ENCODE measurements at regions not wholly inside any gene's neighbourhood (a gene's known extent, or its start where the extent isn't known, plus 50 kb on each side); places are given as distances from the start of the nearest gene placed in this dataset.
"Not testable (repeated sequence)": the region's sequence is repeated elsewhere in the genome, so short reads cannot be mapped to it uniquely, and the experiment has no call there.

DNA sequence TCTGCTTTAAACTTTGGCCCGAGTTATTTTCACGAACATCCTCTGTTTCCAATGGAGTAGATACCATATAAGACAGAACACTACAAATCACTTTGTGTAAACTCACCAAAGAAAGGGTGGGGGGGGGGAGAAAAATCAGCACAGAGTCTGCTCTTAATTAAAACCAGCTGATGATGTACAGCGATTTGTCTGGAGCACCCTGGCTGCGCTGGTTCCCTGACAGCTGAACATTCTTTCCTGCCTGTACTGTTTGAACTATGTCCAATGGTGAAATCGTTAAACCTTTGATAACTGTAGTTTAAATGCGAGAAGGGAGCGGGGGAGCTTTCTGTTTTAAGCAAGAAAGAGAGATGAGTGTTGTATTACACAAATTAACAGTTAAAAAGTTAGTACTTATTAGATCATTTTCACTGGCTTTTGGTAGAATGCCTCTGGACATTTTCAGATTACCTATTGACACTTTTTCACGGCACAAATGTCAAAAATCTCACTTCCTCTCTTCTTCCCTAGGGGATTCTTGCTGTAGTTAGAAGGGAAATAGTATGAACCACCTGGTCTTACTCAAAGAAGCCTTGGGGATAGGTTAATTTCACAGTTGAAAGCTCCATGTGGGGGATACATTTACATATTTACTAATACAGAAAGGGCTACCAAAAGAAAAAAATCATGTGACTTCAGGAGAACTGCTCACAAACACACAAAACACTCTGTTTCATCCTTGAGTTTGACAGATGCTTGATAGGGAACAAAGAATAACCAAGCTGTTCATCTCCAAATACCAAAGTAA is 140.2 kb upstream of the RUNX1 start:
- TF ChIP-seq, protein P1, sequence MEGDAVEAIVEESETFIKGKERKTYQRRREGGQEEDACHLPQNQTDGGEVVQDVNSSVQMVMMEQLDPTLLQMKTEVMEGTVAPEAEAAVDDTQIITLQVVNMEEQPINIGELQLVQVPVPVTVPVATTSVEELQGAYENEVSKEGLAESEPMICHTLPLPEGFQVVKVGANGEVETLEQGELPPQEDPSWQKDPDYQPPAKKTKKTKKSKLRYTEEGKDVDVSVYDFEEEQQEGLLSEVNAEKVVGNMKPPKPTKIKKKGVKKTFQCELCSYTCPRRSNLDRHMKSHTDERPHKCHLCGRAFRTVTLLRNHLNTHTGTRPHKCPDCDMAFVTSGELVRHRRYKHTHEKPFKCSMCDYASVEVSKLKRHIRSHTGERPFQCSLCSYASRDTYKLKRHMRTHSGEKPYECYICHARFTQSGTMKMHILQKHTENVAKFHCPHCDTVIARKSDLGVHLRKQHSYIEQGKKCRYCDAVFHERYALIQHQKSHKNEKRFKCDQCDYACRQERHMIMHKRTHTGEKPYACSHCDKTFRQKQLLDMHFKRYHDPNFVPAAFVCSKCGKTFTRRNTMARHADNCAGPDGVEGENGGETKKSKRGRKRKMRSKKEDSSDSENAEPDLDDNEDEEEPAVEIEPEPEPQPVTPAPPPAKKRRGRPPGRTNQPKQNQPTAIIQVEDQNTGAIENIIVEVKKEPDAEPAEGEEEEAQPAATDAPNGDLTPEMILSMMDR (IDR thresholded peaks at IDR 0.05; ENCODE audit: low read depth, low read length, poor library complexity, severe bottlenecking), result no peak
- TF ChIP-seq EZH2phosphoT487 (IDR thresholded peaks at IDR 0.05; ENCODE audit: borderline replicate concordance, low read length), result no peak
- H3K4me2 ChIP-seq (ENCODE audit: low read length), result peak overlapping the region; percentile 68
- H4K20me1 ChIP-seq (ENCODE audit: control insufficient read depth, insufficient read depth, low read depth, low read length), result no peaks in the 10 kb centered on the region
- no peaks in the 10 kb centered on the region for H3K36me3 ChIP-seq (ENCODE audit: control insufficient read depth, low read length)
- no peaks in the 10 kb centered on the region for H3K27me3 ChIP-seq (ENCODE audit: control insufficient read depth, low read length)
- H3K79me2 ChIP-seq (ENCODE audit: control insufficient read depth, low read length), result no peaks in the 10 kb centered on the region
- peak overlapping the region; percentile 57 for H3K4me3 ChIP-seq (ENCODE audit: low read length)
- no peaks in the 10 kb centered on the region for H3K9me2 ChIP-seq (replicated peaks; ENCODE audit: control insufficient read depth, low read length)
- H3K9me3 ChIP-seq (ENCODE audit: control insufficient read depth, insufficient read depth, low read length), result peaks cover 6% of the 10 kb centered on the region; the same call in 1 of the 2 replicates
- peaks cover 36% of the 10 kb centered on the region for H3K4me1 ChIP-seq (ENCODE audit: control insufficient read depth, low read length)
- H3K27ac ChIP-seq (ENCODE audit: low read depth, low read length), result peak overlapping the region; percentile 81
- peaks cover 4% of the 10 kb centered on the region for H3F3A ChIP-seq (ENCODE audit: control insufficient read depth, insufficient read depth)

GRCh38 chr21:35183389-35183788 is 134.3 kb upstream of the RUNX1 start:
- not testable (repeated sequence) for H3K79me2 ChIP-seq (ENCODE audit: control insufficient read depth, low read length); H4K20me1 ChIP-seq (ENCODE audit: control insufficient read depth, insufficient read depth, low read depth, low read length); H3K27me3 ChIP-seq (ENCODE audit: control insufficient read depth, low read length); H3K4me2 ChIP-seq (ENCODE audit: low read length); H3K27ac ChIP-seq (ENCODE audit: low read depth, low read length); H3K4me1 ChIP-seq (ENCODE audit: control insufficient read depth, low read length); H3K9me2 ChIP-seq (replicated peaks; ENCODE audit: control insufficient read depth, low read length); H3K9me3 ChIP-seq (ENCODE audit: control insufficient read depth, insufficient read depth, low read length); H3K36me3 ChIP-seq (ENCODE audit: control insufficient read depth, low read length); H3K4me3 ChIP-seq (ENCODE audit: low read length); H3F3A ChIP-seq (ENCODE audit: control insufficient read depth, insufficient read depth)

- Histone ChIP-seq H3K9me3 (ENCODE audit: control insufficient read depth, insufficient read depth, low read length) (peaks cover 2% of the 10 kb centered on the region; the same call in 1 of the 2 replicates), H3K4me1 (ENCODE audit: control insufficient read depth, low read length) (no peaks in the 10 kb centered on the region), H3K4me2 (ENCODE audit: low read length) (no peak overlapping the region), H3K4me3 (ENCODE audit: low read length) (no peak overlapping the region), H3K27ac (ENCODE audit: low read depth, low read length) (no peak overlapping the region), H3K36me3 (ENCODE audit: control insufficient read depth, low read length) (no peaks in the 10 kb centered on the region), H3K27me3 (ENCODE audit: control insufficient read depth, low read length) (no peaks in the 10 kb centered on the region), H3K9me2 (replicated peaks; ENCODE audit: control insufficient read depth, low read length) (no peaks in the 10 kb centered on the region), H4K20me1 (ENCODE audit: control insufficient read depth, insufficient read depth, low read depth, low read length) (no peaks in the 10 kb centered on the region), H3F3A (ENCODE audit: control insufficient read depth, insufficient read depth) (no peaks in the 10 kb centered on the region), H3K79me2 (ENCODE audit: control insufficient read depth, low read length) (no peaks in the 10 kb centered on the region)
- TF ChIP-seq, protein P1 (IDR thresholded peaks at IDR 0.05; ENCODE audit: low read depth, low read length, poor library complexity, severe bottlenecking), result no peak
- TF ChIP-seq EZH2phosphoT487 (IDR thresholded peaks at IDR 0.05; ENCODE audit: borderline replicate concordance, low read length), result no peak
Measured at GRCh38 chr21:35179990-35180540, 131.0 kb upstream of the RUNX1 start.

GRCh38 chr21:35178827-35179226 is 129.7 kb upstream of the RUNX1 start:
- Histone ChIP-seq H3K4me3 (ENCODE audit: low read length) (no peak overlapping the region), H3K27ac (ENCODE audit: low read depth, low read length) (no peak overlapping the region), H3K27me3 (ENCODE audit: control insufficient read depth, low read length) (no peaks in the 10 kb centered on the region), H3F3A (ENCODE audit: control insufficient read depth, insufficient read depth) (no peaks in the 10 kb centered on the region), H3K4me1 (ENCODE audit: control insufficient read depth, low read length) (no peaks in the 10 kb centered on the region), H3K36me3 (ENCODE audit: control insufficient read depth, low read length) (no peaks in the 10 kb centered on the region), H3K9me2 (replicated peaks; ENCODE audit: control insufficient read depth, low read length) (no peaks in the 10 kb centered on the region), H3K79me2 (ENCODE audit: control insufficient read depth, low read length) (no peaks in the 10 kb centered on the region), H3K9me3 (ENCODE audit: control insufficient read depth, insufficient read depth, low read length) (peaks cover 3% of the 10 kb centered on the region; the same call in 1 of the 2 replicates), H4K20me1 (ENCODE audit: control insufficient read depth, insufficient read depth, low read depth, low read length) (no peaks in the 10 kb centered on the region), H3K4me2 (ENCODE audit: low read length) (no peak overlapping the region)
- TF ChIP-seq EZH2phosphoT487 (IDR thresholded peaks at IDR 0.05; ENCODE audit: borderline replicate concordance, low read length), result no peak
- TF ChIP-seq, protein P1 (IDR thresholded peaks at IDR 0.05; ENCODE audit: low read depth, low read length, poor library complexity, severe bottlenecking), result no peak

All from DOHH2 (cell line).